ENCODE measurements at regions not wholly inside any gene's neighbourhood (a gene's known extent, or its start where the extent isn't known, plus 50 kb on each side); places are given as distances from the start of the nearest gene placed in this dataset.
"Not testable (repeated sequence)": the region's sequence is repeated elsewhere in the genome, so short reads cannot be mapped to it uniquely, and the experiment has no call there.

DNA sequence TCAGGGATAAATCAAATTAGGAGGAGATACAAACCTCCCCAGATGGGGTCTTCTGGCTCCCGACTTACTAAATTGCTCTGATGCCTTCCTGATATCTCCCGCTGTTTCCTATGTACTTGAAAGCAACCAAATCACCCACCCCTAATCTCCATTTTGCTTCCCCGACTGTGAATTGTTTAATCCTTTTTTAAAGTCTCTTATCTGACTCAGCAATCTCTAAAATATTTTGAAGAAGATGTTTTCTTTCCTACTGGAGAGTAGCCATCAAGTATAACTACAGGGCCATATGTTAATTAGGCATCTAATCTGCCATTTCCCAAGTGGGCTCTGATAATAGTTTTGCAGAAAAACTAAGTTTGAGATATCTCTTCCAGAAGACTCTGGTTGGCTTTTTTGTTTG lies 365.2 kb upstream of the MAF start:
- no peak for DNase-seq

GRCh38 chr16:79964104-79964503 lies 363.6 kb upstream of the MAF start:
- DNase-seq = no peak

DNA sequence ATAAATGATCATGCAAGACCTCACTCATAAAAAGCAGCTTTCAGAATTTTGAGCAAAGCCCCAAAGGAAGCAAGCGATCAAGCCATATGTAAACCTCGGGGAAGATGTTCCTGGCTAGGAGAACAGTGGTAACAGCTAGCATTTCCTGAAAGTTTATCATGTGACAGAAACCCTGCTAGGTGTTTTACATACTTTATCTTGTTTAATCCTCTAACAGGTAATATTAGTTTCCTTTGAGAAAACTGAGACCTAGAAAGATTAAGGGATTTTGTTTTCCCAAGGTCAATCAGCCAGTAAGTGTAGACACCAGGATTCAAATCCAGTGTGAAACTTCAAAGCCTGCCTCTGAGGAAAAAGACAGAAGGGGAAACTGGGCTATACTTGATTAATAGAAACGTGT lies 362.4 kb upstream of the MAF start:
- no peak for DNase-seq

GRCh38 chr16:79959226-79959625 lies 358.7 kb upstream of the MAF start:
- DNase-seq = no peak

GRCh38 chr16:79954921-79955705 lies 354.6 kb upstream of the MAF start:
- DNase-seq = no peak

GRCh38 chr16:79950932-79951719 lies 350.6 kb upstream of the MAF start:
- no peak for DNase-seq

- no peak for DNase-seq
These were observed 348.9 kb upstream of the MAF start for GRCh38 chr16:79949417-79949816.

DNA sequence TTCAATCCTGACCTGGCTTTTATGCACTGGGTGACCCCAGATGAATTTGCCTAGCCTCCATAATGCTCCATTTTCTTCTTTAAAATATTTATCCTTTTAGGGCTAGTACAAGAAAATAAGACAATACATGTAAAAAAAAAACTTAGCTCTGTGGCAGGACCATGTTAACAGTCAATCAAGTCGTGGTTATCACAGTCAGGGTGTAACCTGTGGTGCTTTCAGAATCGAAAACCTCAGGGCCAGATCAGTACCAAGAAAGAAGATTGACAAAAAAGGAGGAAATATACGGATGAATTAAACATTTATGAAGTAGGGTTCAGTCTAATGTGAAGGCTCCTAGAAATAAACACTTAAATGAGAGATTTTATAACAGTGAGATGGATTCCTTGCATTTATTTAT lies 347.2 kb upstream of the MAF start:
- no peak for DNase-seq

DNA sequence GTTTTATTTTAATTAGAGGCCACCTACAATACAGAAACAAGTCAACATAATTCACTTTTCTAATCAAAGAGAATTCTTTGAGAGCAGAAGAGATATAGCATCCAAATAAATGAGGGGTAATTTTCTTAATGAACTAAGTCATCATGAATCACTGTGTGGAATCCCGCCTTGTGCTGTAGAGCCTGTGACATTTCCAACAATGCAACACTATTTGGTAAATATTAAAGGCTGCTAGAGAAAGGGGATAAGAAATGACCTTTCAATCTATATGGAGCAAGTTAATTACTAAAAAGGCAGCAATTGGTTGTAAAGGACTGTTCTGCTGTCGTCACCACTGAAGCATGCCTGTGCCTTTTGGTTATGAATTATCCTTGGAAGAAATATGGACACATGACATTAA lies 345.7 kb upstream of the MAF start:
- DNase-seq = no peak

- no peak for DNase-seq
These were observed 343.2 kb upstream of the MAF start for GRCh38 chr16:79943736-79944135.

DNA sequence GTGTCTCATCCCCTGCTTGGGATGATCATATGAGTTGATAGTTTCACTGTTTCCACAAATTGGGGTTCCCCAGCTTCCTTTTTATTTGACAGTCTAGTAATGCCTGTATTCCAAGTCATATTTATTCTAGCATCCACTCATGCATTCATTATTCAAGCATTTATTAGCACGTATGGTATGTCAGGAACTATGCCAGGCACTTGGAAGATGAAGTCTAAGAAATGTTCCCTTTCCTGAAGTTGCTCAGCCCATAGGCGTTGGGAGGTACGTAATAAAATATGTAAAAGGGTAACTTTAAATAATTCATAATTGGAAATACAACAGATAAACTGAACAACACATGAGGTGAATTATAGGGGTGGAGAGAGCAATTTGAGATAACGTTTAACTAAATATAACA lies 338.0 kb upstream of the MAF start:
- no peak for DNase-seq

GRCh38 chr16:79937671-79938070 lies 337.1 kb upstream of the MAF start:
- not testable (repeated sequence) for DNase-seq

DNA sequence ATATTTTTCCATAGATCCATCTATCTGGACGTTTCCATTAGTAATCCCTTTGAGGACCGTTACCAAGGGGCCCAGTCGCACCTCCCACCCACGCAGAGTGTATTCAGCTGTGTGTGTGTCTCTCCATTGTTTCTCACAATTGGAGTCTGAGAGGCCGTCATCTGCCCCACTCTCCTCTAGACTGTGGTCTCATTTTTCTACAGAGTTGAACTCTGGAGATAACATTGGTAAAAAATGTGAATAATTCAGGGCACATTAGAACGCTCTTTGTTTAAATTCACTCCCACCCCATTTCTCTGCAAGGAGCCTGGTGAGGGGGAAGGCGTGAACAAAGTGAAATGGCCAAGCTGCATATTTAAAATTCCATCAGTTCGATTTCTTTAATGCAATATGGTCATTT lies 333.1 kb upstream of the MAF start:
- no peak for DNase-seq

DNA sequence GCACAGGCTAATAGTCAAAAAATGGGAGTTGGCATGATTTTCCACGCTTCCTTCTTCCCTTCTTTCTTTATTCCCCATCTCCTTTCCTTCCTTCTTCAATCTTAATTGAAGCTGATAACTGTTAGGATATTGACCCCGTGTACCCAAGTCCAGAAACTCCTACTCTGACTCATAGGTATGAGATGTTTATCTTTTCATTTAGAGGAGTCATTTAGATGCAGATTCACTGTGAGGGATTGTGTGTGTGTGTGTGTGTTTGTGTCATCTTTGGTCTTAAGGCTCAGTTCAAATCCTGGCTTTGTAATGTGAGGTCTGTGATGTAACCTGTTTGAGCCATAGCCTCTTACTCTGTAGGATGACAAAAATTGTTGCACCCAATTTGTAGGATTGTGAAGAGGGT lies 332.0 kb upstream of the MAF start:
- DNase-seq = no peak

DNA sequence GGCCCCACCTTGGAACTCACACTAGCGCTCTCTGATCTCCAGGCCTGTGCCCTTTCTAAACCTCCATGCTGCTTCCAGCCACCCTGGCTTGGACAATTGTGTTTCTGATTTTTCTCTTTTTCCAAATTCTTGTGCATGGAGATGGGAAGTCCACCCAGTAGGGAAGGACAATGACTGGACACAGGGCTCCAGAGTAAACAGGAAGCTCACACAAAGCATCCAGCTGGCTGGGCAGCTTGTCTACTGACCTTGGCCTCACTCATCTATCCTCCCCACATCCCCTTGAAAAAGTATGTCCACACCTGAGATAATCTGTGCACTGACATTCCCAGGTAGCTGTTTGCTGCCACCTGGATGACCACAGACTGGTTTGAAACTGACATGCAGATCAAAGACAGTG lies 331.2 kb upstream of the MAF start:
- DNase-seq = no peak

- DNase-seq = no peak
These were observed 328.9 kb upstream of the MAF start for GRCh38 chr16:79929260-79929965.

- DNase-seq = no peak
These were observed 327.8 kb upstream of the MAF start for GRCh38 chr16:79928142-79928873.

DNA sequence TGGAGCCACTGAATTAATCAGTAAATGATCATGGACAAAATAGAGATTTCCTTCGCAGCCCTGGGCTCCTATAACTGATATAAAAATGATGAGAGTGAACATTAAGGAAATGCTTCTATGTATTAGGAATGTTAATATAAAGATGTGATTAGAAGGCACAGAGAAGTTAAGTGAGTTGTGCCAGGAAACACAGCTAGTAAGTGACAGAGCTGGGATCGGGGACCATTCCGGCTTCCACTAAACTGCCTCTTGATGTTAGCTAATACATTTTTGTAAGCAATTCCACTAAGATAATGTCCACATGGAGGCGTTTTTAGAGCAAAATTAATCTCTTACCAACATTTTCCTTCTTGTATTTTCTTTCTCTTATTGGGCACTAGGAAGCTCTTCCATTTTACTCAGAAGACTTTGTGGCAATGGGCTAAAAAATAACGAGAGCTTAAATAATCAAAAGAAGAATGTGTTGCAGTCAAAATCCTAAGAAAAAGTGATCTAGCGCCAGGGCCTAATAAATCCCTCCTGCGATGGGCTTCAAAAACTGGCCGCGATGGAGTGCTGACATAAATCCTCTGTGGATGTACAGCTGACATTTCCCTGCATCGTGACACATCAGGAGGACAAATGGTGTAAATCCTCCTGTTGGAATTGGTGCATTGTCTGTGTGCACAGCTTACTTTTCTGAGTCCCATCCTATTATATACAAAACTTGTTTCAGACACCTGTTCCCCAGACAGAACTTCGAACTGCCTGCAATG lies 326.1 kb upstream of the MAF start:
- no peak for DNase-seq

DNA sequence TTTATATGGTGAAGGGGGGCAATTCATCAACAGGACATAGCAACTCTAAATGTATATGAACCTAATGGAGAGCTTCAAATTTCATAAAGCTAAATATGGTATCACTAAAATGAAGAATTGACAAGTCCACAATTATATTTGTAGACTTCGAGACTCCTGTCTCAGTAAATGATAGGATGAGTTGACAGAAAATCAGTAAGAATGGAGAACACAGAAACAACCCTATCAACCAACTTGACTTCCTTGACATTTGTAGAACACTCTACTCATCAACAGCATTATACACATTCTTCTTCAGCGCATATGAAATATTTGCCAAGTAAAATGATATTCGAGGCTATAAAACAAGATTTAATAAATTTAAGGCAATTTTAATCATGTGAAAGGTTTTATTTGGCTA lies 322.9 kb upstream of the MAF start:
- DNase-seq = no peak

GRCh38 chr16:79920685-79921084 lies 320.1 kb upstream of the MAF start:
- DNase-seq = no peak

GRCh38 chr16:79918916-79919315 lies 318.4 kb upstream of the MAF start:
- no peak for DNase-seq

- no peak for DNase-seq
These were observed 315.2 kb upstream of the MAF start for GRCh38 chr16:79915761-79916160.

All from NCI-H187 (cell line).